Ishikawa (cell line): ENCODE measurements at regions not wholly inside any gene's neighbourhood (a gene's known extent, or its start where the extent isn't known, plus 50 kb on each side); places are given as distances from the start of the nearest gene placed in this dataset.

Experiments used
- CEBPB ChIP-seq: IDR thresholded peaks from 2 replicates; pipeline ENCODE4 v1.6.1; 2012
- CREB1 ChIP-seq: IDR thresholded peaks from 2 replicates; pipeline ENCODE4 v1.6.1; 2012; ENCODE audit warnings: low read depth
- EGR1 ChIP-seq: IDR thresholded peaks from 2 replicates; pipeline ENCODE4 v1.6.1; 2012
- EP300 ChIP-seq: IDR thresholded peaks from 2 replicates; pipeline ENCODE4 v1.6.1; 2012; ENCODE audit warnings: borderline replicate concordance
- FOXM1 ChIP-seq: IDR thresholded peaks from 2 replicates; pipeline ENCODE4 v1.6.1; 2012; ENCODE audit warnings: low read depth, borderline replicate concordance
- MAX ChIP-seq: IDR thresholded peaks from 2 replicates; pipeline ENCODE4 v1.6.1; 2012
- NFIC ChIP-seq: IDR thresholded peaks from 2 replicates; pipeline ENCODE4 v1.6.1; 2012
- RAD21 ChIP-seq: IDR thresholded peaks from 2 replicates; pipeline ENCODE4 v1.6.1; 2012; ENCODE audit warnings: low read depth
- REST ChIP-seq: IDR thresholded peaks from 2 replicates; pipeline ENCODE4 v1.6.1; 2012; ENCODE audit warnings: low read depth, mild to moderate bottlenecking
- TAF1 ChIP-seq: IDR thresholded peaks from 2 replicates; pipeline ENCODE4 v1.6.1; 2012; ENCODE audit warnings: low read depth, mild to moderate bottlenecking
- TCF12 ChIP-seq: IDR thresholded peaks from 2 replicates; pipeline ENCODE4 v1.6.1; 2012; ENCODE audit warnings: low read depth
- TEAD4 ChIP-seq: IDR thresholded peaks from 2 replicates; pipeline ENCODE4 v1.6.1; 2012
- USF1 ChIP-seq: IDR thresholded peaks from 2 replicates; pipeline ENCODE4 v1.6.1; 2012
- YY1 ChIP-seq: IDR thresholded peaks from 2 replicates; pipeline ENCODE4 v1.6.1; 2012; ENCODE audit warnings: low read depth
- ZBTB7A ChIP-seq: IDR thresholded peaks from 2 replicates; pipeline ENCODE4 v1.6.1; 2012; ENCODE audit warnings: low read depth

GRCh38 chr4:176011529-176011928, 54.1 kb upstream of the WDR17 start:
- no peak for TF ChIP-seq MAX
- TF ChIP-seq USF1: no peak
- no peak for TF ChIP-seq EP300
- TF ChIP-seq REST: no peak
- TF ChIP-seq CEBPB: no peak
- no peak for TF ChIP-seq RAD21
- no peak for TF ChIP-seq TEAD4
- TF ChIP-seq CREB1: no peak
- no peak for TF ChIP-seq ZBTB7A

- TF ChIP-seq EP300: no peak
These were observed 52.0 kb upstream of the WDR17 start for GRCh38 chr4:176013476-176014247.

GRCh38 chr4:176014583-176015108, 51.0 kb upstream of the WDR17 start:
- no peak for TF ChIP-seq NFIC
- TF ChIP-seq EGR1: no peak
- TF ChIP-seq TEAD4: no peak
- no peak for TF ChIP-seq RAD21
- TF ChIP-seq YY1: no peak
- no peak for TF ChIP-seq CEBPB
- no peak for TF ChIP-seq CREB1
- TF ChIP-seq FOXM1: no peak
- no peak for TF ChIP-seq ZBTB7A
- no peak for TF ChIP-seq TAF1
- no peak for TF ChIP-seq REST
- TF ChIP-seq USF1: no peak
- TF ChIP-seq MAX: no peak
- TF ChIP-seq TCF12: no peak
- no peak for TF ChIP-seq EP300
